GM12878 (cell line): ENCODE measurements at regions not wholly inside any gene's neighbourhood (a gene's known extent, or its start where the extent isn't known, plus 50 kb on each side); places are given as distances from the start of the nearest gene placed in this dataset.

Experiments
- ATAC-seq: fragments of 200-7000 bp; cut with Tn5 transposase; 3 replicates; pipeline ENCODE4 v1.9.1; 2020; ENCODE audit warnings: mild to moderate bottlenecking, moderate library complexity
- BruUV-seq: library from RNA; stranded (reverse); fragments of 400-500 nt; replicated peaks from 2 replicates; lab custom pipeline; 2021; lab: Mats Ljungman, UMichigan
- CTCF ChIA-PET: fragments of 300-600 bp; sonication (Branson Sonifier 250); formaldehyde crosslinking; extraction: SDS; loops from one replicate; lab custom pipeline; 2021; ENCODE audit warnings: inconsistent platforms; lab: Yijun Ruan, JAX
- POLR2A ChIA-PET: fragments of 350-600 bp; formaldehyde crosslinking; extraction: SDS; loops from one replicate; lab custom pipeline; 2021; ENCODE audit warnings: inconsistent platforms; lab: Charles Lee
- RAD21 ChIA-PET: fragments of 300-600 bp; sonication (Branson Sonifier 250); formaldehyde crosslinking; loops from one replicate; lab custom pipeline; 2023; ENCODE audit warnings: antibody characterized with exemption; ENCODE audit not compliant: unreplicated experiment; lab: Charles Lee
- SMC1A ChIA-PET: fragments of 300-600 bp; sonication (Branson Sonifier 250); formaldehyde crosslinking; loops from one replicate; lab custom pipeline; 2023; ENCODE audit not compliant: unreplicated experiment, uncharacterized antibody; lab: Charles Lee
- DNase-seq: peaks from one replicate; pipeline ENCODE4 v3.0.0-alpha.2; 2011; ENCODE audit warnings: low read depth, low spot score
- FAIRE-seq: peaks from 3 replicates; lab custom pipeline; 2011; peaks lifted over from hg19 to GRCh38; lab: Jason Lieb, UNC
- H2AFZ ChIP-seq: 2 replicates; pipeline ENCODE4 v1.6.0; 2011; ENCODE audit warnings: low read depth, low read length, control low read depth; ENCODE audit not compliant: control insufficient read depth
- H3K27ac ChIP-seq: 2 replicates; pipeline ENCODE4 v1.5.1; 2011; ENCODE audit warnings: control low read depth; ENCODE audit not compliant: control insufficient read depth, insufficient read depth
- H3K27me3 ChIP-seq, 2 experiments: replicated peaks in 1 of 2; 2 replicates each; pipeline versions ENCODE4 v1.6.0 to v1.6.1; 2011; ENCODE audit warnings: low read length in 1 of 2; ENCODE audit not compliant: control insufficient read depth in 2 of 2, insufficient read depth in 2 of 2
- H3K36me3 ChIP-seq, 2 experiments: 2 replicates each; pipeline ENCODE4 v1.5.1; 2011; ENCODE audit warnings: low read length in 1 of 2; ENCODE audit not compliant: control insufficient read depth in 2 of 2, insufficient read depth in 2 of 2
- H3K4me1 ChIP-seq: 2 replicates; pipeline ENCODE4 v1.6.1; 2011; ENCODE audit warnings: mild to moderate bottlenecking, low read length, moderate library complexity, mixed read lengths; ENCODE audit not compliant: control insufficient read depth, insufficient read depth
- H3K4me2 ChIP-seq: 2 replicates; pipeline ENCODE4 v1.6.0; 2011; ENCODE audit warnings: control low read depth; ENCODE audit not compliant: control insufficient read depth, insufficient read depth
- H3K4me3 ChIP-seq: fragments of 200-600 bp; sonication (generic); 2 replicates; pipeline ENCODE4 v1.5.1; 2016
- H3K79me2 ChIP-seq: 2 replicates; pipeline ENCODE4 v1.6.0; 2011; ENCODE audit warnings: low read length; ENCODE audit not compliant: control insufficient read depth, insufficient read depth
- H3K9ac ChIP-seq: 2 replicates; pipeline ENCODE4 v1.8.0; 2011; ENCODE audit warnings: low read length, control low read depth, mixed read lengths; ENCODE audit not compliant: control insufficient read depth, insufficient read depth
- H3K9me3 ChIP-seq: replicated peaks from 3 replicates; pipeline ENCODE4 v1.5.1; 2011; ENCODE audit warnings: mild to moderate bottlenecking, low read length; ENCODE audit not compliant: control insufficient read depth, insufficient read depth
- H4K20me1 ChIP-seq: 2 replicates; pipeline ENCODE4 v1.6.0; 2011; ENCODE audit not compliant: control insufficient read depth, insufficient read depth
- BHLHE40 ChIP-seq, 2 experiments: fragments of 450-650 bp in 1 of 2; IDR thresholded peaks; 2 replicates each; pipeline ENCODE4 v1.6.1; 2011 to 2017; ENCODE audit warnings: low read depth in 2 of 2, borderline replicate concordance in 1 of 2, improper control_type of control experiment in 1 of 2, low read length in 1 of 2, mild to moderate bottlenecking in 1 of 2
- EZH2 ChIP-seq: IDR thresholded peaks from 2 replicates; pipeline ENCODE4 v1.6.1; 2012; ENCODE audit warnings: low read depth, mild to moderate bottlenecking, control low read depth, inconsistent platforms, low read length, borderline replicate concordance; ENCODE audit not compliant: control insufficient read depth
- HCFC1 ChIP-seq: fragments of 150-350 bp; IDR thresholded peaks from 2 replicates; pipeline ENCODE4 v1.6.1; 2014; ENCODE audit warnings: low read length
- IKZF1 ChIP-seq: fragments of 450-650 bp; conservative IDR thresholded peaks from 2 replicates; pipeline ENCODE4 v1.6.1; 2017; ENCODE audit warnings: antibody characterized with exemption, mild to moderate bottlenecking
- MEF2A ChIP-seq: IDR thresholded peaks from 2 replicates; pipeline ENCODE4 v1.6.1; 2011; ENCODE audit warnings: low read depth, mild to moderate bottlenecking, low read length, moderate library complexity; ENCODE audit not compliant: insufficient read depth
- NFXL1 ChIP-seq: fragments of 450-650 bp; IDR thresholded peaks from 2 replicates; pipeline ENCODE4 v1.6.1; 2017; ENCODE audit warnings: antibody characterized with exemption, mild to moderate bottlenecking, borderline replicate concordance
- NFYB ChIP-seq: IDR thresholded peaks from 2 replicates; pipeline ENCODE4 v1.6.1; 2011; ENCODE audit warnings: low read depth, mild to moderate bottlenecking, low read length, improper control_type of control experiment, moderate library complexity; ENCODE audit not compliant: insufficient read depth
- NR2C2 ChIP-seq: IDR thresholded peaks from 2 replicates; pipeline ENCODE4 v1.6.1; 2011; ENCODE audit warnings: borderline replicate concordance, low read depth; ENCODE audit not compliant: control insufficient read depth, insufficient read length
- PAX8 ChIP-seq: fragments of 450-650 bp; IDR thresholded peaks from 2 replicates; pipeline ENCODE4 v1.6.1; 2017; ENCODE audit warnings: mild to moderate bottlenecking, moderate library complexity
- POU2F2 ChIP-seq: IDR thresholded peaks from 3 replicates; pipeline ENCODE4 v1.6.1; 2011; ENCODE audit warnings: low read depth, mild to moderate bottlenecking, low read length, borderline replicate concordance
- SREBF2 ChIP-seq: IDR thresholded peaks from 2 replicates; pipeline ENCODE4 v1.6.1; 2012; ENCODE audit warnings: mild to moderate bottlenecking, low read length
- TBL1XR1 ChIP-seq: IDR thresholded peaks from 2 replicates; pipeline ENCODE4 v1.6.1; 2012; ENCODE audit warnings: low read depth, low read length, improper control_type of control experiment
- ZBED1 ChIP-seq: IDR thresholded peaks from 2 replicates; pipeline ENCODE4 v1.6.1; 2016; ENCODE audit warnings: borderline replicate concordance
- ZBTB33 ChIP-seq: fragments of 450-650 bp; IDR thresholded peaks from 2 replicates; pipeline ENCODE4 v1.6.1; 2017; ENCODE audit warnings: mild to moderate bottlenecking
- ZNF207 ChIP-seq: fragments of 450-650 bp; IDR thresholded peaks from 2 replicates; pipeline ENCODE4 v1.6.1; 2014; ENCODE audit warnings: antibody characterized with exemption, mild to moderate bottlenecking, borderline replicate concordance
- ZNF24 ChIP-seq: fragments of 450-650 bp; IDR thresholded peaks from 2 replicates; pipeline ENCODE4 v1.6.1; 2017; ENCODE audit warnings: antibody characterized with exemption, mild to moderate bottlenecking
- ZZZ3 ChIP-seq: IDR thresholded peaks from 2 replicates; pipeline ENCODE4 v1.6.1; 2011; ENCODE audit warnings: low read depth; ENCODE audit not compliant: control insufficient read depth, insufficient read length
- WGBS: methylation state at CpG from one replicate; pipeline ENCODE4 v1.1.6; 2016; ENCODE audit warnings: low lambda C conversion rate; ENCODE audit not compliant: insufficient replicate concordance, insufficient coverage; ENCODE audit errors: missing lambda C conversion rate; 5-methylcytosine and 5-hydroxymethylcytosine counted together
- in situ Hi-C: fragments of 300-500 bp; cut with MboI; formaldehyde crosslinking; loops from 9 replicates; pipeline ENCODE4 v1.14.3; 2018; ENCODE audit warnings: mixed read lengths
- intact Hi-C: fragments of 100-400 bp; cut with micrococcal nuclease; formaldehyde crosslinking; loops from one replicate; pipeline ENCODE4 v1.14.2; 2022; ENCODE audit not compliant: unreplicated experiment

DNA sequence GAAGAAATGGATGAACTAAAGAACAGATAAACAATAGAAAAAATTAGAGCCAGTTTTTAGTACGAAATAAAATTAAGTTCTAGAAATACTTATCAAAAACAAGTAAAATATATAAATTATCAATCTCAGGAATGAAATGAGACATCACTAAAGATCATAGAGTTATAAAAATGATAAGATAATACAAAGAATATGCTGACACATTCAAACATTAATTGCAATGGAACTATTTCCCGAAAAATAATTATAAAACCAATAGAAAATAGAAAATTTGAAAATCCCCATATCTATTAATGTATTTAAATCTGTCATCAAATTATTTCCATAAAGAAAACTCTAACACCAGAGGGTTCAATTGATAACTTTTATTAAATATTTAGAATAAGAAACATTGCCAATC, 458.1 kb upstream of the MBL2 start:
- FAIRE-seq = no peak
- SMC1A ChIA-PET = interaction anchor here (0.5 to 1.1 kb wide), 2 partner anchors 192 to 278 kb away, joined by 3 to 6 read pairs; no protein-coding TSS in a partner anchor
- intact Hi-C loops (no loop called here), in situ Hi-C loops (no loop called here)
- no peaks in the 10 kb centered on the region for H3K4me1 ChIP-seq
- H3K79me2 ChIP-seq = no peaks in the 10 kb centered on the region
- H3K4me2 ChIP-seq = no peak overlapping the region
- 4% methylated on average over 2 of the region's 2 CpGs for WGBS
- H3K9ac ChIP-seq = no peak overlapping the region
- no peak for ATAC-seq
- no peak overlapping the region for H3K4me3 ChIP-seq
- CTCF ChIA-PET = no interaction called here
- no peaks in the 10 kb centered on the region for H3K9me3 ChIP-seq
- no peak overlapping the region for H3K27ac ChIP-seq
- DNase-seq = no peak
- H3K36me3 ChIP-seq = no peaks in the 10 kb centered on the region
- no peak overlapping the region for H2AFZ ChIP-seq
- POLR2A ChIA-PET = no interaction called here
- no peaks in the 10 kb centered on the region for H3K27me3 ChIP-seq
- TF ChIP-seq NFXL1 = no peak
- no peak for TF ChIP-seq BHLHE40 (IDR thresholded peaks at IDR 0.05; ENCODE audit: borderline replicate concordance in 1 of 2, low read depth in 2 of 2, low read length in 1 of 2)
- TF ChIP-seq NFYB = no peak
- TF ChIP-seq HCFC1 = no peak
- no peaks in the 10 kb centered on the region for H4K20me1 ChIP-seq
- RAD21 ChIA-PET = no interaction called here
- BruUV-seq = no TSS peak

GRCh38 chr10:53223851-53224250, 451.3 kb upstream of the MBL2 start:
- no peaks in the 10 kb centered on the region for H3K9me3 ChIP-seq
- ChIA-PET SMC1A (interaction anchor here (0.7 to 1.5 kb wide), 3 partner anchors 14 to 1306 kb away, joined by 3 to 4 read pairs (median 3); no protein-coding TSS in a partner anchor), CTCF (no interaction called here), RAD21 (interaction anchor here (1.2 kb wide), 1 partner anchor 16 kb away, joined by 3 read pairs; no protein-coding TSS in a partner anchor), POLR2A (no interaction called here)
- TF ChIP-seq TBL1XR1 (no peak), ZNF24 (no peak), POU2F2 (no peak), ZBTB33 (no peak), MEF2A (no peak), EZH2 (no peak), NR2C2 (no peak), SREBF2 (no peak), ZBED1 (no peak), PAX8 (no peak), IKZF1 (no peak), ZZZ3 (no peak), ZNF207 (no peak)
- FAIRE-seq (no peak), DNase-seq (no peak), ATAC-seq (no peak; the same call in 1 of the 3 replicates)
- H3K4me2 ChIP-seq = no peak overlapping the region
- H3K27me3 ChIP-seq = no peaks in the 10 kb centered on the region
- H4K20me1 ChIP-seq = no peaks in the 10 kb centered on the region
- in situ Hi-C loops (no loop called here), intact Hi-C loops (no loop called here)
- no peaks in the 10 kb centered on the region for H3K4me1 ChIP-seq
- BruUV-seq = no TSS peak
- WGBS = 9% methylated on average over 2 of the region's 2 CpGs
- H2AFZ ChIP-seq = no peak overlapping the region
- H3K36me3 ChIP-seq = no peaks in the 10 kb centered on the region
- no peaks in the 10 kb centered on the region for H3K79me2 ChIP-seq
- H3K4me3 ChIP-seq = no peak overlapping the region
- no peak overlapping the region for H3K27ac ChIP-seq
- no peak overlapping the region for H3K9ac ChIP-seq
